ENCODE measurements at regions not wholly inside any gene's neighbourhood (a gene's known extent, or its start where the extent isn't known, plus 50 kb on each side); places are given as distances from the start of the nearest gene placed in this dataset.
"Not testable (repeated sequence)": the region's sequence is repeated elsewhere in the genome, so short reads cannot be mapped to it uniquely, and the experiment has no call there.

DNA sequence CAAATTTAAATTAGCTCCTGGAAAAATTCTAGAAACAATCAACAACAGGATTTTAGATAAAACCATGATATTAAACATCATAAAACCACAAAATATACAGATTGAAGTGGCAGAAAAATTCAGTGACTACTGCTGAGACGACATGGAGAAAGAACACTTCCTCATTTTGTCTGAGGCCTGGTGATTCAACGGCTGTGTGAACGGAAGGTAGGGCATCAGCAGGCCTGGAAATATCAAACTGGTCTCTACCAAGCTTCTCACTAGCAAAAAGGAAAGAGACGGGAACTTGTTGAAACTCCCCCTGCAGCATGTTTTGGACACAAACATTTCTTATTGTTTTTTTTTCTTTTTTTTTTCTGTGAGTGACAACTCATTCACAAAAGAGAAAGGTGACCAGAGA lies 58.0 kb upstream of the AHI1 start:
- no peaks in the 10 kb centered on the region for H3K9me3 ChIP-seq (ENCODE audit: insufficient read depth, low read length, severe bottlenecking)
- no peak overlapping the region for H3K9ac ChIP-seq (ENCODE audit: low read depth, low read length)
- H3K27me3 ChIP-seq (ENCODE audit: insufficient read depth, low read length, poor library complexity): peaks cover 29% of the 10 kb centered on the region
- H3K4me2 ChIP-seq (ENCODE audit: insufficient read depth, low read length): no peak overlapping the region
- H2AFZ ChIP-seq (ENCODE audit: low read depth, low read length): no peak overlapping the region
- TF ChIP-seq, protein P1, sequence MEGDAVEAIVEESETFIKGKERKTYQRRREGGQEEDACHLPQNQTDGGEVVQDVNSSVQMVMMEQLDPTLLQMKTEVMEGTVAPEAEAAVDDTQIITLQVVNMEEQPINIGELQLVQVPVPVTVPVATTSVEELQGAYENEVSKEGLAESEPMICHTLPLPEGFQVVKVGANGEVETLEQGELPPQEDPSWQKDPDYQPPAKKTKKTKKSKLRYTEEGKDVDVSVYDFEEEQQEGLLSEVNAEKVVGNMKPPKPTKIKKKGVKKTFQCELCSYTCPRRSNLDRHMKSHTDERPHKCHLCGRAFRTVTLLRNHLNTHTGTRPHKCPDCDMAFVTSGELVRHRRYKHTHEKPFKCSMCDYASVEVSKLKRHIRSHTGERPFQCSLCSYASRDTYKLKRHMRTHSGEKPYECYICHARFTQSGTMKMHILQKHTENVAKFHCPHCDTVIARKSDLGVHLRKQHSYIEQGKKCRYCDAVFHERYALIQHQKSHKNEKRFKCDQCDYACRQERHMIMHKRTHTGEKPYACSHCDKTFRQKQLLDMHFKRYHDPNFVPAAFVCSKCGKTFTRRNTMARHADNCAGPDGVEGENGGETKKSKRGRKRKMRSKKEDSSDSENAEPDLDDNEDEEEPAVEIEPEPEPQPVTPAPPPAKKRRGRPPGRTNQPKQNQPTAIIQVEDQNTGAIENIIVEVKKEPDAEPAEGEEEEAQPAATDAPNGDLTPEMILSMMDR (IDR thresholded peaks at IDR 0.05; ENCODE audit: borderline replicate concordance, extremely low read depth, low read length, poor library complexity, severe bottlenecking): no peak
- no peak for TF ChIP-seq EZH2 (IDR thresholded peaks at IDR 0.05; ENCODE audit: borderline replicate concordance, low read depth, low read length, severe bottlenecking)
- H3K4me3 ChIP-seq (ENCODE audit: low read depth in 1 of 2, low read length in 2 of 2): no peak overlapping the region
- no peaks in the 10 kb centered on the region for H3K4me1 ChIP-seq (ENCODE audit: insufficient read depth, low read length)
- no peaks in the 10 kb centered on the region for H4K20me1 ChIP-seq (ENCODE audit: insufficient read depth, low read length)
- no peak overlapping the region for H3K27ac ChIP-seq (ENCODE audit: low read length)
- H3K36me3 ChIP-seq (ENCODE audit: insufficient read depth, low read length): no peaks in the 10 kb centered on the region
- no peak for ATAC-seq (ENCODE audit: insufficient read depth, low read depth)
- DNase-seq: no peak
- no peaks in the 10 kb centered on the region for H3K79me2 ChIP-seq (ENCODE audit: insufficient read depth, low read length)

DNA sequence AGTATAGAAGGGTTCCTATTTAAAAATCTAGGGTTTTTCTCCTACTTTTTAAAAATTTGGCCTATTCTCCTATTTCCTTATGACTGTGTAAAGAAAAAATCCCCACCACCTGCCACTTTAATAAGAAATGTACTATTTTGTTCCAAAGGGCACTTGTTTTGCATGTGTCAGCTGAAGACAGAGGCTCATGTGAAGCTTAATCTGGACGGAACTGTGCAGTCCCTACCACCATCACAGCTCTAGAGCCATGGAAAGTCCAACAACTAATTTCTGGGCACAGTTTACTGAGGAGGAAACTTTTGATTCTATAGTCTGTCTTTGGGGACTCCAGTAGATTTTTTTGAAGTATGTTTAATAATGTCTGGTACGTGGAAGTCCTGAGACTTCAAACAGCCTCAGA lies 60.0 kb upstream of the AHI1 start:
- peaks cover 27% of the 10 kb centered on the region for H3K27me3 ChIP-seq (ENCODE audit: insufficient read depth, low read length, poor library complexity)
- no peaks in the 10 kb centered on the region for H3K36me3 ChIP-seq (ENCODE audit: insufficient read depth, low read length)
- H3K4me2 ChIP-seq (ENCODE audit: insufficient read depth, low read length): no peak overlapping the region
- H3K4me1 ChIP-seq (ENCODE audit: insufficient read depth, low read length): no peaks in the 10 kb centered on the region
- H2AFZ ChIP-seq (ENCODE audit: low read depth, low read length): no peak overlapping the region
- H3K9ac ChIP-seq (ENCODE audit: low read depth, low read length): no peak overlapping the region
- DNase-seq (no peak), ATAC-seq (ENCODE audit: insufficient read depth, low read depth) (no peak)
- no peak overlapping the region for H3K4me3 ChIP-seq (ENCODE audit: low read depth in 1 of 2, low read length in 2 of 2)
- TF ChIP-seq EZH2 (IDR thresholded peaks at IDR 0.05; ENCODE audit: borderline replicate concordance, low read depth, low read length, severe bottlenecking): no peak
- TF ChIP-seq, protein P1 (IDR thresholded peaks at IDR 0.05; ENCODE audit: borderline replicate concordance, extremely low read depth, low read length, poor library complexity, severe bottlenecking): no peak
- H4K20me1 ChIP-seq (ENCODE audit: insufficient read depth, low read length): no peaks in the 10 kb centered on the region
- H3K79me2 ChIP-seq (ENCODE audit: insufficient read depth, low read length): no peaks in the 10 kb centered on the region
- H3K27ac ChIP-seq (ENCODE audit: low read length): no peak overlapping the region
- no peaks in the 10 kb centered on the region for H3K9me3 ChIP-seq (ENCODE audit: insufficient read depth, low read length, severe bottlenecking)

DNA sequence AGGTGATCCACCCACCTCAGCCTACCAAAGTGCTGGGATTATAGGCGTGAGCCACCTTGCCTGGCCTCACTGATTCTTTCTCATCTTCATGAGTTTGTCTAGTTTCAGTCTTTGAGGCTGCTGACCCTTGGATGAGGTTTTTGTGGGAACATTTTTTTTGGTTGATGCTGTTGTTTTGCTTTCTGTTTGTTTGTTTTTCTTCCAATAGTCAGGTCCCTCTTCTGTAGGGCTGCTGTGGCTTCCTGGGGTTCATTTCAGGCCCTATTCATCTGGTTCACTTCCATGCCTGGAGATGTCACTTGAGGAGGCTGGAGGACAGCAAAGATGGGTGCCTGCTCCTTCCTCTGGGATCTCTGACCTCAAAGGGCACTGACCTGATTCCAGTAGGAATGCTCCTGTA lies 68.1 kb upstream of the AHI1 start:
- H3K9ac ChIP-seq (ENCODE audit: low read depth, low read length); H3K9me3 ChIP-seq (ENCODE audit: insufficient read depth, low read length, severe bottlenecking); H4K20me1 ChIP-seq (ENCODE audit: insufficient read depth, low read length); ATAC-seq (ENCODE audit: insufficient read depth, low read depth); H3K36me3 ChIP-seq (ENCODE audit: insufficient read depth, low read length); H2AFZ ChIP-seq (ENCODE audit: low read depth, low read length); H3K27ac ChIP-seq (ENCODE audit: low read length); H3K4me3 ChIP-seq (ENCODE audit: low read depth in 1 of 2, low read length in 2 of 2); H3K79me2 ChIP-seq (ENCODE audit: insufficient read depth, low read length); DNase-seq; H3K27me3 ChIP-seq (ENCODE audit: insufficient read depth, low read length, poor library complexity); H3K4me1 ChIP-seq (ENCODE audit: insufficient read depth, low read length); H3K4me2 ChIP-seq (ENCODE audit: insufficient read depth, low read length): not testable (repeated sequence)

DNA sequence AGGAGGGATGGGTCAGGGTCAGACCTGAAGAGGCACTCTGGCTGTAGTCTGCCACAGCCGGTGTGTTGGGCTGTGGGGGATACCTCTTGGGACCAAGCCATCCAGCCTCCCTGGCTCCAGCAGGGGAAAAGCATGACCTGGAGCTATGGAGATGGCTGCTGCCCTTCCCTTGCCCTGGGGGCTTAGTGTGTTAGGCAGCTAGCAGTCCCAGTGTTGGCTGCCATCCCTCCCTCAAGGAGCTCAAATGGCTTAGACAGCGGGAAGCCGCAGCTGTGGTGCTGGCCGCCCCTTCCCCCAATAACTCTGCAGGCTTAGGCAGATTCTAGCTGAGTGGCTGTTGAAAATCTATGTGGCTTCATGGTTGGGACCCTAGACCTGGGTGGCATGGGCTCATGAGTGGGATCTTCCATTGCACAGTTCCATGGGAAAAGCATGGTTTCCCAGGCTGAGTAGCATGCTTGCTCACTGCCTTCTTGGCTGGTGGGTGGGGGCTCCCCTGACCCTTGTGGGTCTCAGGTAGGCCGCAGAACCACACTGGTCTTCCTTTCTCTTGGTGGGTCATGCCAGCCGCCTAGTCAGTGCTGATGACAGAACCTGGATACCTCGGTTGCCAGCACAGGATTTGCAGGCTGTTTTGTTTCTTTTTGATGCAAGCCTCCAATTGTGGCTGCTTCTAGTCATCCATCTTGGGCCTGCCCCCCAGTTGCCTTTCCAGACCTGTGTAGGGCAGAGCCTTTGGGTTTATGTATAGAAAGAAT lies 69.0 kb upstream of the AHI1 start:
- H3K27ac ChIP-seq (ENCODE audit: low read length): no peak overlapping the region
- H3K4me3 ChIP-seq (ENCODE audit: low read depth in 1 of 2, low read length in 2 of 2): no peak overlapping the region
- DNase-seq: no peak
- H3K9ac ChIP-seq (ENCODE audit: low read depth, low read length): no peak overlapping the region
- H3K79me2 ChIP-seq (ENCODE audit: insufficient read depth, low read length): no peaks in the 10 kb centered on the region
- H3K9me3 ChIP-seq (ENCODE audit: insufficient read depth, low read length, severe bottlenecking): no peaks in the 10 kb centered on the region
- H3K27me3 ChIP-seq (ENCODE audit: insufficient read depth, low read length, poor library complexity): peaks cover 8% of the 10 kb centered on the region
- no peak for ATAC-seq (ENCODE audit: insufficient read depth, low read depth)
- no peaks in the 10 kb centered on the region for H4K20me1 ChIP-seq (ENCODE audit: insufficient read depth, low read length)
- H3K4me1 ChIP-seq (ENCODE audit: insufficient read depth, low read length): no peaks in the 10 kb centered on the region
- H2AFZ ChIP-seq (ENCODE audit: low read depth, low read length): no peak overlapping the region
- no peak overlapping the region for H3K4me2 ChIP-seq (ENCODE audit: insufficient read depth, low read length)
- no peak for TF ChIP-seq EZH2 (IDR thresholded peaks at IDR 0.05; ENCODE audit: borderline replicate concordance, low read depth, low read length, severe bottlenecking)
- TF ChIP-seq, protein P1 (IDR thresholded peaks at IDR 0.05; ENCODE audit: borderline replicate concordance, extremely low read depth, low read length, poor library complexity, severe bottlenecking): no peak
- H3K36me3 ChIP-seq (ENCODE audit: insufficient read depth, low read length): no peaks in the 10 kb centered on the region
